HG02938 (cell line): ENCODE measurements at regions not wholly inside any gene's neighbourhood (a gene's known extent, or its start where the extent isn't known, plus 50 kb on each side); places are given as distances from the start of the nearest gene placed in this dataset.

Source experiments
- ATAC-seq: cut with Tn5 transposase; IDR thresholded peaks from one replicate; pipeline ENCODE4 v1.9.1; 2021; ENCODE audit warnings: mild to moderate bottlenecking, moderate library complexity; ENCODE audit not compliant: unreplicated experiment

DNA sequence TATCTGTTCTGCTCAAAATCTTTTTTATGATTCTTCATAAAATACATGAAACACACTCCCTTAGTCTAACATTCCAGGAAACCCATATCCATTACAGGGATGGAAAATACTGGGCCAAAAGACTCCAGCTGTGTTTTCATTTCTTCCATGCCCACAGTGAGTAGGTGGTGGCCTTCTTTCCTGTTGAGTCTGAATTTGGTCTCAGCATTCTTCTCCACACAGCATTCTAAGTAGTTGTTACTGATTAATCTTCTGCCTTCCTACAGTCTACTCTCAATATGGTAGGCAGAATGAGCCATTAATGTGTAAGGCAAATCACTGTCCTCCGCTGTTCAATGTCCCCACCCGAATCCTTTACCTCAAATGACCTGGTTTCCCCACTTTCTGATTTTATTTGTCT, 370.6 kb upstream of the RPS6KA3 start:
- ATAC-seq, result no peak

DNA sequence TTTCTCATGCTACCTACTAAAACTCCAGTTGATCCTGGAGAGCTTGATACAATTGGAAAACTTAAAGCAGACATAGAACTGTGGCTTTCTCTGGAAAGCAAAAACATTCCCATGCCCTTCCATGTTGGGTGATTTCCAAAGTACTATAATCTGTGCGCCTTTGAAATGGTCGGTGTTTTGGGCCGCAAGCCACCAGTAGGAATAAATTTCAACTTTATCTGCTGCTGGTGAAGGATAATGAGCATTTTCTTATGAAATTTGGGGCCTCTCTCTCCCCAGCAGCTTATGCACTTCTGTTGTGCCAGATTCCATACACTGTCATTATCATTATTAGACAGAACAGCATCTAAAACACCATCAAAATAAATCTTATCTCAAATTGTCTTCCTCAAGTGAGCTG, 366.7 kb upstream of the RPS6KA3 start:
- no peak for ATAC-seq

DNA sequence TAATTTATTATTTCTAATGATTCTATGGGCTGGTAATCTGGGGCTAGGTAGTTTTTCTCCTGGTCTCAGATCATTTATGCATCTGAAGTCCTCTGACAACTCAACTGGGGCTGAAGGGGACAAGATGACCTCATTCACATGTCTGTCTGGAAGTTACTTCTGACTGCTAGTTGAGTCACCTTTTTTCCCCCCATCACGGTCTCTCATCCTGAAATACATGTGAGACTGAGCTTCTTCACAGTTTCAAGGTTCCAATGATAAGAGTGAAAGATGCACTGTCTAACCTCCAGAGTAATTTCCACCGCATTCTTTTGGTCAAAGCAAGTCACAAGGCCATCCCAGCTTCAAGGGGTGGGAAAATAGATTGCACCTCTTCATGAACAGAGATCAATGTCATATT, 356.7 kb upstream of the RPS6KA3 start:
- no peak for ATAC-seq

DNA sequence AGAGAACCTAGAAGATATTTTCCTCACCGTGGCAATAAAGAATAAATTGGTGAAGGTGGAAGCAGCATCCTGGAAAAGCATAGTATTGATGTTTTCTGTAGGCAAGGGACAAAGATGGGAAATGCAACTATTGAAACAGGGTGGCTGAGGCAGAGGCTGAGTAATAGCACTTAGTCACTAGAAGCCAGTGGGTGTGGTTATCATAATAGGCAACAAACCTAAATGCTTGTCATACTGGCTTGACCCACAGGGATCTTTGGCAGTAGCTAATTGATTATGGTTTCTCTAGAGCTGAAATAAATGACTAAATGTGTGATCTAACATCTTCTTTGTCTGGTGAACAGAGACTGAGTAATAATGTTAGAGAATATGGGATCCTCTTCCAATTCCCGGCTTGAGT, 353.6 kb upstream of the RPS6KA3 start:
- ATAC-seq, result no peak

DNA sequence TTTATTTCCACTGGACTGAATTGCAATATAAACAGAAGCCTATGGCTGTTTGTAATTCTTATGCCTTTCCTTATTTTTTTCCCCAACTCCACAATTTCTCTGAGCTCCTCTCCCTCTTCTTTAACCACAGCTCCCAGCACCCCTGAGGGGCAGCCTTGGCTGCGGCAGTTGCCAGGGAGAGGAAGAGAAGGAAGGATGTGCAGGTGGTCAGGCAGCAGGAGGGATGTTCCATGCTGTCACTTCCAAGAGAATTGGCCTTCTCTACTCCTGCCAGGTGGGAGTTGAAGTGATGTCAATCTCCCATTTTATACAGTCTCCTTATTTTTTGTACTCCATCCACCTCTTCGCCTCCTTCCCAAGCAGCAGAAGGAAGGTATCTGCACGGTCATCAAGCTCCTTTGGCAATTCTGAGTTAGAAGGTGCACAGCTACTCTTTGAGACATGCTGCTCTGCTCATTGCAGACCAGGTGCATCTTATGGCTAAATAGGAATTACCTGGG, 343.3 kb upstream of the RPS6KA3 start:
- ATAC-seq, result no peak

DNA sequence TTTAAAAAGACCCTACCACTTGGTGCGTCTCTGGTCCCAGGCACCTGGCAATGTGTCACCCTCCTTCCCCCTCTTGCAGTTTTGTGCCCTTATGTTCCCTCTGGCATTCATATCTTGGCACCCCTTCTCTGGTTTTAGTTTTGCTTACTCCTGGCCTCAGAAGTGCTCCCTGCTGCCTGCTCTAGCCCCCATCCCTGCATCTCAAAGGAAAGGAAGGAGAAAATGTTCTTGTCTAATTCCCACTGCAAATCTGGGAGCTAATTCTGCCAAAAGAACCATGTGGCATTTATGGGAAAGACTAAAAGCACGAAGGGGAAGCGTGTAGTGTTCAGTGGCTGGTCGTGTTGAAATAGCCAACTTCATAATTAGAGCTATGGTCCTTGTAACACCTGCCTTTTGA, 340.1 kb upstream of the RPS6KA3 start:
- no peak for ATAC-seq

DNA sequence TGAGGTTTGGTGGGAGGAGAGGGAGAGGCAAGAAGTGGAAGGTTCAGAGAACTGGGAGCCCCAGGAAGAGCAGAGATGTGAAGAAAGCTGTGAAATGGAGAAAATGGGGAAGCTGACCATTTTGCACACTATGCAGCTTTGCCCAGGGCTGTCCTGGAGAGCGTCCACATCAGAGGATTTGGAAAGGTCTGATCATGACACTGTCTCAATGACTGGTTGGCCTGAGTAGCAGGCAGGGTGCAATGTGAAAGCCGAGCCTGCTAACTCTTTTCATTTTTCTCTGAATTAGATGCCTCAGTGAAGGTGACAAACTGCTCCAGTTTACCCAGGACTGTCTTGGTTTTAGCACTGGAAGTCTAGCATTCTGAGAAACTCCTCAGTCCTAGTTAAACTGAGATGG, 330.1 kb upstream of the RPS6KA3 start:
- ATAC-seq, result no peak

DNA sequence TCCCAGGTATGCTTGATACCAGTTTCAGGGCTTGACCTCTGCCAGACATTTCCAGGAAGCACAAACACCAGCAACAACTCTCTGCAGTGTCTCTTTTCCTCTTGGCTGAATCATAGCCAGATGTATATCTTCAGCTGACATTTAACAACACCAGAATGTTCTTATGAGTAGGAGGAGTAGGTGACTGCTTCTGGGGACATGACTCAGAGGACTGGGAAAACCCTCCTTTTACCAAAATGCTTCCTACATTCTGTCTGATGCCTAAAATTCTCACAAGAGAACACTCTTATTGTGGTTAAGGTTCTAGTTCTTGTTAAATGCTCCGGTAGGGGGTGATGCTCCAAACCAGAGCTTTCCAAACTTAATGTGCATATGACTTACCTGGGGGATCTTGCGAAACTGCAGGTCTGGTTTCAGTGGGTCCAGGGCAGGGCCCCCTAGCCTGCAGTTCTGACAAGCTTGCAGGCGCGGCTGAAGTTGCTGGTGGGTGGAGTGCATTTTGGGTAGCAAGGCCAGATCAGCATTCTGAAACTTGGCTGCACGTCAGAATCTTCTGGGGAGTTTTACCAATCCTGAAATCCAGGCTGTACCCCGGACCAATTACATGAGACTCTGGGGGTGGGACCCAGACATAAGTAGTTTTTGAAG, 329.3 kb upstream of the RPS6KA3 start:
- ATAC-seq, result no peak

DNA sequence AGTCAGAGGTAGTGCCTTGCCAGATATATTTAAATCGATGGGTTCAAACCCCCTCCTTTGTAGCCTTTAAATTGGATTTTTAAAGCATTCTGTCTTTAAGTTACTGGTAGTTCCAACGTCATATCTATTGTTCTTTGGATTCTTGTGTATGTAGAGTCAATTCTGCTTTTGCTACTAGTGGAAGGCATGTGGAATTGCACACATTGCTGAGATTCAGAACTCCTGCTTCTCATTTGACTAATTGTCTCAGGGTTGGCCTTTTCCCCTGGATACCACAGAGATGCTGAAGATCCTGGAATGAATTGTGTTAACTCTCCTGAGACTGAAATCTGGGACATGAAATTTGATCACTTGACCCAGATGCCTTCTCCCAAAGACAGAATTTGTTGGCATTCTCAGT, 328.3 kb upstream of the RPS6KA3 start:
- ATAC-seq, result no peak

DNA sequence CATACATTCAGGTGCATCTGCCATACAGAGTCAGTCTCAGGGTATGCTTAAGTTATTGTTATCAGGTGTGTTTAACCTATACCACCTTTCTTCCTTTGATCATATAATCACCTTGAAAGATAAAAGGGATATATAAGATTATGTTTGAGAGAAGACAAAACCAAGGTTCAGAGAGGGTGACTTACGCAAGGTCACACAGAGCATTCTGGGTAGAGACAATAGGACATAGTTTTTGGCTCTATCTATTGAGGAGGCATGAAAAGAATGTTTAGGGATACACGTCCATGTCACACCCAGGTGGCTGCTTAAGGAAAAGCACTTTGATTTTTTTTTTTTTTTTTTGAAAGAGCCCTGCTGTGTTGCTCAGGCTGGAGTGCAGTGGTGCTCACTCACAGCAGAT, 327.1 kb upstream of the RPS6KA3 start:
- ATAC-seq, result no peak

DNA sequence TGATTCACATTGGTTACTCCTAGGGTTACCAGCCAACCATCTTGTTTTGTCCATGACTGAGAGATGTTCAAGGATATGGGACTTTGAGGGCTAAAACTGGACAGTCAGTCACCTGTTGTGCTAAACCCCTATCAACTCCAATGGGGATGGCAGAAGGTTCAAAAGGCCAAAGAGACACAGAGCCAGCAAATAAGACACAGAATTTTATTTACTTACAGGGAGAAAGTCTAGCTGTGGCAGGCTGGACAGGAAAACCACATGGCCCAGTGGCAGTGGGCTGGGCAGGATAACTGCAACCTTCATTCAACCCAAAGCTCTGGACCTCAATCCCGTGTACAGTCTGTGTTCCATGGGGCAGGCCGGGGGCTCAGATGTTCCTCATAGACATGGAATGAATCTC, 326.7 kb upstream of the RPS6KA3 start:
- no peak for ATAC-seq

DNA sequence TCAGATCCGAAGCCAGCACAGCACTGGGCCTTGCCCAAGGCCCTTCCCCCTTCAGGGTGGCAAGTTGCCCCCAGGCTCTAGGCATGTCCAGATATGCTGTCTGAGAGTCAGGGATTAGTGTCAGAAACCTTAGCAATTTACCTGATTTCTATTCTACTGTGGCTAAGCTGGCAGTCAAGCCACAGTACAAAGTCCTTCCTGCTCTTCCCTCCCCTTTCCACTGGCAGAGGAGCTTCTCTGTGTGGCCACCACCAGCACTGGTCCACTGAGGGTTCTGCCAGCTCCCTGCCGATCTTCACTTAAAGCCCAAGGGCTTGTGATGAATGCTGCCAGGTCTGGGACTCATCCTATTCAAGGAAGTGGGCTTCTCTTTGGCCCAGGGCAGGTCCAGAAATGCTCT, 324.5 kb upstream of the RPS6KA3 start:
- ATAC-seq, result no peak

DNA sequence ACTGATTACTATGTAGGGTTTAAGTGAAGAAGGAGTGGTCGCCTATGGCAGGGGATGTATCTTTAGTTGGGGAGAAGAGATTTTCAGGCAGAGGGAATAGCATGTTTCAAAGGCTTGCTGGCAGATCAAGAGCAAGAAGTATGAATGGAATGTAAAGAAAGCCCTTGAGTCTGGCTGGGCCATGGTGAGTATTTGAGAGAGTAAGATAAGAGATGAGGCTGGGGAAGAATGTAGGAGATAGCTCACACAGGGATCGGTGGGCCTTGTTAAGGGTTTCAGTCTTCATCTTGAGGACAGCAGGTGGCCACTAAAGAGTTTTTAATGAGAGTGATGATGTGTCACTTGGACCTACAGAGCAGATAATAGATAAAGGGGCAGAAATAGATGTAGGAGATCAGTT, 319.1 kb upstream of the RPS6KA3 start:
- no peak for ATAC-seq

DNA sequence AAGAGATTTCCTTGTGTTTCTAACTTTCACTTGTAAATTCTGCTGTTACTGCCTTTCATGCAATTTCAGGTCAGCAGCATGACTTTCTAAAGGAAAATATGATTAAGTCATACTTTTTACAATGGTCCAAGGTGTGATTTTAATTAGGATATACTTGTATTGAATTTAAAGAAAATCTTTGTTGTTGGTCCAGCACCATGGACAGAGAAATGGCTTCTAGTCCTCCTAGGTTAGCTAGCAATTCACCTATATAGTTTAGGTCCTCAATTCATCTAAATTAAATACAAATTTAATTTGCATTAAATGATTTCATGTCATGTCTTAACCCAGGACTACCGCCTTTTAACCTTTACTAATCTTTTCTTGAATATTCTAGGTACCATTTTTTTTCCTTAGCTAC, 304.9 kb upstream of the RPS6KA3 start:
- no peak for ATAC-seq

DNA sequence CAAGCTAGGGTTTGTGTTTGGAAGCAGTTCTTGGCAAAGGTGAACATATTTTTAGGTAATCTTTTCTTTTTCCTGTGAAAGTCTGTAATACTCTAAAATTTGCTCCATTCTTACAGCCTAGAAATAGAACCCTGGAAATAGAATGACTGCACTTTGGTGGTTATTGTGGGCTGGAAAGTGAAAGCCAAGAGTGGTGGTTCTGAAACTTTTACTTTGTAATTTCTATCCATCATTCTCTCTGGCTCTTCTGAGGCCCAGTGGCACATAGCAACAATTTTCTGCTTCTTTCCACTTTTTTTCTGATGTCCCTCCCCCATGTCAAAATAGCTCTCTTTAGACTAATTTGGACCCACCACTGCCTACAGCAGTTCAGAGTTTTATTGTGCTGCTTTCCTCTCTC, 300.4 kb upstream of the RPS6KA3 start:
- no peak for ATAC-seq

DNA sequence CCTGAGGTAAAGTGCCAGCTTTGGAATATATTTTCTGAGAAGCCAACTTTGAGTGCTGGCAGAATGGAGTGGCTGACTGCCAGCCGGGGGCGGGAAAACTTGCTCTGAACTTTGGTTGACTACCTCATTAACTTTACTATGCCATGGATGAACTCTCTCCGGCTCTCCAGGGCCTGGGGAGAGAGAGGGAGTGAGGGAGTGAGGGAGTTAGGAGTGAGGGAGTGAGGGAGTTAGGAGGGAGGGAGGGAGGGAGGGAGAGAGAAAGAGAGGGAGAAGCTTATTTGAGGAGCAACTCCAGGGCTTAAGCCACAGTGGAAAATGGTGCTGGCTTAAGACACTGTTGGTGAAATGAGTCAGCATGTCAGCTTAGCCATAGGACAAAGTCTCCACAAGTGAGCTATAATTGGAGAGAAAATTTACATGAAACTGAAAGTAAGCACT, 280.9 kb upstream of the RPS6KA3 start:
- ATAC-seq, result no peak

DNA sequence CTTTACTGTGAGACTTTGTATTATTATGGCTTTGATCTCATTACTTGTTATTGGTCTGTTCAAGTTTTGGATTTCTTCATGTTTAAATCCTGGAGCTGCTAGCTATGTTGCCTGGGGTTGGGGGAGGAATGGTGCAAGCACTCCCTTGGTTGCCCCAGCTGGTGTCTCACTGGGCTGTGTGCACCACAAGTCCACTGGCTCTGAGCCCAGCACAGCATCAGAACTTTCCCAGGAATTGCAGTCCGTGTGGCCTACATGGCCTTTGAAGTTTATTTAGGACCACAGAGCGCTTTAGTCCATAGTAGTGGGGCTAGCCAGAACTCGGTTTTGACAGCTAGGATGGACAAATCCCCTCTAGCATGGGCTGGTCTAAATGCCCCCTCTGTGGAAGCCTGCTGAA, 278.8 kb upstream of the RPS6KA3 start:
- no peak for ATAC-seq

DNA sequence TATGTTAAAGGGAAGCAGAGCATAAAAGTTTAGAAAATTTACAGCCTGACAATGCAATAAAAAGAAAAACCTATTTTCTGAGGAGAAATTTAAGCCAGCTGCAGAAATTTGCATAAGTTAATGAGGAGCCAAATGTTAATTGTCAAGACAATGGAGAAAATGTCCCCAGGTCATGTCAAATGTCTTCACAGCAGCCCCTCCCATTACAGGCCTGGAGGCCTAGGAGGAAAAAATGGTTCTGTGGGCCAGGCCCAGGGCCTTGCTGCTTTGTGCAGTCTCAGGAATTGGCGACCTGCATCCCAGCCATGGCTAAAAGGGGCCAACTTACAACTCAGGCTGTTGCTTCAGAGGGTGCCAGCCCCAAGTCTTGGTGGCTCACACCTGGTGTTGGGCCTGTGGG, 275.4 kb upstream of the RPS6KA3 start:
- no peak for ATAC-seq

DNA sequence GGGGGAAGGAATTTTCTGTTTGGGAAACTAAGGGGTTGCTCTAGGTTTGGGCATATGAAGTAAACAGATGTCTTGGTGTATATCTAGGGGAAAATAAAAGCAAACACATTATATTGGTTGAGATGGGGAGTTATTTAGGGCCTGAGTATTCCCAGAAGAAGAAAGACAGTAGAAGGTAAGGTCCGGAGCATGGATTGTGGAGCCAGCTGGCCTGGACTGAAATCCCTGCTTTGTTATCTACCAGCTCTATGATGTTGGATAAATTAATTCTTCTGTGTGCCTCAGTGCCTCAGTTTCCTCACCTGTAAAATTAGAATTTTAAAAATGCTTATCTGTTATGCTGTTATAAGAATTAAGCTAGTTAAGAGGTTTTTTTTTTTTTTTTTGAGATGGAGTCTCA, 272.3 kb upstream of the RPS6KA3 start:
- ATAC-seq, result no peak

DNA sequence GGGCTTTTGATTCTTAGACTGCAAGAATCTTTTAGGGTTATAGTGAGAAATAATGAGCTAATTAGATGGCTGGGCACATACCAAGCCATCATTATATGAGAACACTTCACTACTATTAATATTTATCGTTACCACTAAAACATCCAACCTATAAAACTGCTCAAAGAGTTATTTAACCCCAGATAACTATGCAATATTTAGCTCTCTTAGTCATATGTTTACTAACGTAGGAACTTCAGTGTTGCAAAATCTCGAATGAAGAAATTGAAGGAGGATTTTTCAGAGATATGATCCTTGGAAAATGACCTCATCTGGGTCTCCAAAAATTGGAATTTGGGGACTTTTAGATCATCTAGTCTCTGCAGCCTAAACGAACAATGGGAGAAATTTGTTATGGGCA, 265.0 kb upstream of the RPS6KA3 start:
- ATAC-seq, result no peak

DNA sequence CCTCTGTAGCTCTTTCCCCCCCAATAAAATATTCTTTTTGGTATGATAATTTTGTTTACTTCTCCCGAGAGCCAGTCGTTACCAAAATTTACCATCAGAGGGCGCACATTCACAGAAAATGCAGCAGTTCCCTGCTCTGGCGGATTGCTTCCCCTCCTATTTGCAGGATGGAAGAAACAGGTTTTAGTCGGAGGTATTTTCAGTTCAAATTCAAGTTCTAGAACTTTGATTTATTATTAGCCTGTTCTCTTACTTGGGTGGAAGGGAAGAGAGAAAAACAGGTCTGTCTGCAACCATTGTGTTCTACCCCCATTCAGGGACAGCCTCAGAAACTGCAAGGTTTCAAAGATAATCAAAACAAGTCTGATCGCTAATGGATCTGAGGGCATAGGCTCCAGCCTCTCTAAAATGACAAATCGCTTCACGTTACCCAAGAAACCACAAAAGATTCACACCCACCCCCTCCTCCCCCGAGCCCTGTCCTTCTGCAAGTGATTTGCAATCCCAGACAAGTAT, 263.8 kb upstream of the RPS6KA3 start:
- no peak for ATAC-seq

DNA sequence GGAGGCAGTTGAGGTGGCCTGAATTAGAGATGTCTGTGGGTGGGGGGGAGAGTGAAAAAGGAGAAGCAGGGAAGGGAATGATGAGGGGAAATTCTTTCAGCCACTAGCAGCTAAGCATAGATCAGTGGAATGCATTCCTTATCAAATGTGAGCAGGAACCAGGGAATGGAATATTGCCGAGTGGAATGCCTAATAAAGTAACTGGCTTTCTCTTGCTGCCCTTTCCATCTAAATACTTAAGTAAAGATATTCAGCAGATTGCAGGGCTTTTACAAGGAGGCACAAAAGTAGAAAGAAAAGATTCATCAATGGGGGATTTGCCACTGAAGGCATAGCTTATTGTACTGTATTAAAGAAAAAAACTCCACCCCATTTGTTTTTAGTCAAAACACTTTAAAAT, 263.0 kb upstream of the RPS6KA3 start:
- no peak for ATAC-seq

DNA sequence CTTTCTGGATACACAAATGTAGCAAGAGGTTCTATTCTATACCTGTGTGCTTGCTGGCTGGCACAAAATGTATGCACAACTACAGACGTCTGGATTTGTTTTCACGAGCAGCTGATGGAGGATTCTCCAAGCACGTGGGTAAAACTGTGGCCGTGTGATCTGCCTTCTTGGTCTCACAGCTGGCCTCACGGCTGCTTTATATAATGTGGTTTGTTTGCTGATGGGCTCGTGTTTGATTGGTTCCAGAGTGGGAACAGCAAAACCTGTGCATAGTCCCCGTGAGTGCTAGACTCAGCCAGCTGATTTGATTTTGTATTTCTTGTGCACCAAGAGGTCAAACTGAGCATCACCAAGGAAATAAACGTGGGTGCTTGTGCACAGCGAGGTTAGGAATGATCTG, 262.6 kb upstream of the RPS6KA3 start:
- no peak for ATAC-seq
